Astrocyte of the hippocampus (primary cell): ENCODE measurements at regions not wholly inside any gene's neighbourhood (a gene's known extent, or its start where the extent isn't known, plus 50 kb on each side); places are given as distances from the start of the nearest gene placed in this dataset.
A peak's percentile ranks its signal among the peaks of the same experiment; 100 is the strongest.
"Not testable (repeated sequence)": the region's sequence is repeated elsewhere in the genome, so short reads cannot be mapped to it uniquely, and the experiment has no call there.

ENCODE experiments used
- DNase-seq: peaks from one replicate; pipeline ENCODE4 v3.0.0; 2011; ENCODE audit warnings: low read depth, low spot score

DNA sequence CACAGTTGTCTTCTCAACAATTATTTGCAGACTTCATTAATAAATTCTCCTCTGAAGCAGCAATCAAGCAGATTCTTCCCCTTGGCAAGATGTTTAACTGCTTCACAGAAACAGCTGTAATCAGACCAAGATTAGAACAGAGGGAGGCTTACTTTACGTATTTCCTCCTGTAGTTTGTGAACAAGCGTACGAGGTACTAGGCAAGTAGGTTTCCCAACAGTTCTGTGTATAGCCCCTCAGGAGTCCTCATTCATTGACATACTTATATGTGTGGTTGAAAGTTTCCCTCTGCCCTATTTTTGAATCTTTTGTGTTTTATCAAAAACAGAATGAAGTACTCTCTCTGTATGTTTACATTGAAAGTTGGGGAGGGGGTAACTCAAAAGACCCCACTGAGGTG lies 128.0 kb downstream of the SPATA31D1 start:
- DNase-seq = peak; percentile 13

DNA sequence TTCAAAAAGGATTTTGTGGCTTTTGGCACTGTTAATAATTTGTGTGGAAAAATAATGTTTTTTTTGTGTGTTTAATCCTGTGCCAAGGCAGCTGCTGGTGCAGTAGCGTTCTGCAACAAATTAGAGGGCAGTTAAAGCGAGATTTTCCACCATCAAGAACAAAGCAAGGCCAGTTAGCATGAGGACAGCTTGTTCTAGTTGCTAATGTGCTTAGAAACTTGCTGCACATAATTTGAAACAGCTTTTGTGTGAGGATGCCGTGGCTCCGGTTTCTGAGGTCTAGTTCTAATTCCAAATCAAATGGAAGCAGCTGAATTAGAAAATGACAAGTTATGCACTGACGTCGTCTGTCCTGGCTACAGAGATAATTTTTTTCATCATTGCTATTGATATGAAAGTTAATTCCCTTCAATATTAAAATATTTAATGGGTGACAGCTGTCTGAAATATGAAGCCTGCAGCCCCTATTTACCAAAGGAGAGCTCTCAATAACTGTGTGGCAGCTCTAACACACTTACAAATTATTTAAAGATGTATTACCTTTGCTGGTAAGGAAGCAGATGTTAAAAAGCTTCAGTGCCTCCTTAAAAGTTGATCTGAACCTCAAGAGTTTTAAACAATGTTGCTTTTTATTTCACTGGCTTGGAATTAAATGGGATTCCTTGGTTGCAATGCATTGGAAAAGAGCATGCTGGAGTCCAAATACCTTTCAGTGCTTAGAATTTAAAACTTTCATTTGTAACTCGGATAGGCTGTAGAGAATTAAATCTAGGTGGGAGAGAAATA lies 128.6 kb downstream of the SPATA31D1 start:
- peak; percentile 79 for DNase-seq

- DNase-seq = no peak
These were observed 134.2 kb downstream of the SPATA31D1 start for GRCh38 chr9:82122731-82123130.

- peak; percentile 79 for DNase-seq
These were observed 135.5 kb downstream of the SPATA31D1 start for GRCh38 chr9:82124090-82124489.

DNA sequence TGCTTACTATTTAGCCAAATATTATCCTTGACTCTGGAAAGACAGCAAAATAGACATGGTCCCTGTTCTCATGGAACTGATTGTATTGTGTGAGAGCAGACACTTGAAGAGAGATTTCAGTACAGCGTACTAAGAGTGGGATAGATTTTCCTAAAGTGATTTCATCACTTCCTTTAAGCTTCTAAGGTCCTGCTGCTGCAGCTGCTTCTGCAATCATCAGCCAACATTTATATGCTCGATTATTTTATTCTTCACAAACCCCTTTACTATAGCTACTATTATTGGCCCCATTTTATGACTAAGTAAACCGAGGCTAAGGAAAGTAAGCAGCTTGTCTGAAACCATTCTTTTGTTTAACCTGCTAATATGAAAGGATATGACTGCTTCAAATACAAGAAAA lies 137.7 kb downstream of the SPATA31D1 start:
- DNase-seq = no peak

DNA sequence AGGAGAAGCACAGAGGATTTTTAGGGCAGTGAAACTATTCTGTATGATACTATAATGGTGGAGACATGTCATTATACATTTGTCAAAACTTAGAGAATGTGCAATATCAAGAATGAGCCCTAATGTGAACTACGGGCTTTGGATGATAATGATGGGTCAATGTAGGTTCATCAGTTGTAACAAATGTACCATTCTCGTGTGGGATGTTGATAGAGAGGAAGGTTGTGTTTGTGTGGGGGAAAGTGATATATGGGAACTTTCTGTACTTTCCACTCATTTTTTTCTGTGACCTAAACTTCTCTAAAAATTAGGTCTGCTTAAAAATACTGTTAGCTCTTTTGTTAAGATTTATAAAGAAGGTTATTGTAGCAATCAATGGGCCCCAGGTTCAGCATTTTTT lies 138.9 kb downstream of the SPATA31D1 start:
- DNase-seq = no peak

- no peak for DNase-seq
These were observed 139.6 kb downstream of the SPATA31D1 start for GRCh38 chr9:82128011-82128696.

DNA sequence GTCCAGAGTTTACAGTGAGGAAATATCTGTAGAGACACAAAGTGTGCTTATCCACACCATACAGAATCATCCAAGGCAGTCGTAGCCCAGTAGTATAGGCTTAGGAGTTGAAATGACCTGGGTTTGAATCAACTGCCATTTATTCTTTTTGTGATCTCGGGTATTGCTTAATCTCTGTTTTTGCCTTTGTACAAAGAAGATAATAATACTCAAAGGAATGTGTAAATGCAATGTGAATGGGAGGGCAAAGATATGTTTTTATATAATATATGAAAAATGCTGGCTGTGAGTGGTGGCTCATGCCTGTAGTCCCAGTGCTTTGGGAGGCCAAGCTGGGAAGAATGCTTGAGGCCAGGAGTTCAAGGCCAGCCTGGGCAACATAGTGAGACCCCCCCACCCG lies 141.1 kb downstream of the SPATA31D1 start:
- DNase-seq = no peak

GRCh38 chr9:82130331-82131042 lies 141.9 kb downstream of the SPATA31D1 start:
- DNase-seq = no peak

DNA sequence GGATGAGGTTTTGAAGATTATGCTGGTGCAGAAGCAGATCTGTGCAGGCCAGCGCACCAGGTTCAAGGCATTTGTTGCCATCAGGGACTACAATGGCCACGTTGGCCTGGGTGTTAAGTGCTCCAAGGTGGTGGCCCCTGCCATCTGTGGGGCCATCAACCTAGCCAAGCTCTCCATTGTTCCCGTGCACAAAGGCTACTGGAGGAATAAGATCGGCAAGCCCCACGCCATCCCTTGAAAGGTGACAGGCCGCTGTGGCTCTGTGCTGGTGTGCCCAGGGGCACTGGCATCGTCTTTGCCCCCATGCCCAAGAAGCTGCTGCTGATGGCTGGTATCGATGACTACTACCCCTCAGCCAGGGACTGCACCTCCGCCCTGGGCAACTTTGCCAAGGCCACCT lies 142.5 kb downstream of the SPATA31D1 start:
- no peak for DNase-seq

DNA sequence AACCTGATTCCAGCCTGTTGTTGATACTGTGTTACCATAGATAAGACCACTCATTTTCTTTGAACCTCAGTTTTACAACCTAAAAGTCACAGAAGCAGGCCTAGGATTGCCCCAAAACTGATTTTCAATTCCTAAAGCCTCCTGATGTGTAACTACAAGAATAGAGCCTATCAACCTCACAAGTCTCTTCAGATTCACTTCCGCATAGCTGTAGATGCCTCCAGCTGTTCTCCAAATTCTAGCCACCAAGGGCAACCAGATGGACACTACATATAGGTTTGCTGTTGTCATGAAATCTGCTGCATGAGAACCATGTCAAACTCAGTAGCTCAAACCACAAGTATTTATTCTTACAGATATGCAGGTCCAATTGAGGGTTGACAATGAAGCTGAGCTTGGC lies 143.5 kb downstream of the SPATA31D1 start:
- DNase-seq = no peak

- DNase-seq = no peak
These were observed 145.4 kb downstream of the SPATA31D1 start for GRCh38 chr9:82134010-82134409.

DNA sequence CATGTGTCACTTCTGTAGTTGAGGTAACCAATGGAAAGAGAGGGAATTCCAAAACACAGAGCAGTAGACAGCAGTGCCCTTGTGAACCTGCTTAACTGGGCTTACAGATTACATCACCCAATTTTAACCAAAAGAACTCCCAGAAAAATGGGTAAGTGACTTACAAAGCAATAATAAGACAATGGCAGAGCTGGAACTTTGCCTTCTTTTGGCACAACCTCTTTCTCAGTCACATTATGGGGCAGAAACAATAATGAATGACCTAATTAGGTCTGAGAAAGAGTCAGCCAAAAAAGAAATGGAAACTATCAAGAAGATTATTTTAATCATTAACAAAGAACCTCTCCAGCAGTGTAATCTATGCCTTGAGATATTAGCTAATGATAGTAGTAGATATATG lies 146.5 kb downstream of the SPATA31D1 start:
- DNase-seq = no peak

- not testable (repeated sequence) for DNase-seq
These were observed 149.5 kb downstream of the SPATA31D1 start for GRCh38 chr9:82138081-82138480.

DNA sequence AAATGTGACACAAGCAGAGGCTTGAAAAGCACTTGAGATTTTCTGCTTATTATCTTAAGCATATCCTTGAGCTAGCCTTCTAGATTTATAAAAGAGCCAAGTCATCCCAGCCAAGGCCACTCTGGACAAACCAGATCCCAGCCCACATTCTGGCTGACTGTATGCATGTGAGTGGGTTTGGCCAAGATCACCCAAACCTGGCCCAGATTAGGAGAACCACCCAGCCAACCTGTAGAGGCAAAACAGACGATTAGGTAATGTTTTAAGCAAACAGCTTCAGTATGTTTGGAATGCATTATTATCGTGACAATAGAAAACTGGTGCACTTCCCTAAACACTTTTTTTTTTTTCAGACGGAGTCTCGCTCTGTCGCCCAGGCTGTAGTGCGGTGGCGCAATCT lies 151.9 kb downstream of the SPATA31D1 start:
- peak; percentile 4 for DNase-seq

DNA sequence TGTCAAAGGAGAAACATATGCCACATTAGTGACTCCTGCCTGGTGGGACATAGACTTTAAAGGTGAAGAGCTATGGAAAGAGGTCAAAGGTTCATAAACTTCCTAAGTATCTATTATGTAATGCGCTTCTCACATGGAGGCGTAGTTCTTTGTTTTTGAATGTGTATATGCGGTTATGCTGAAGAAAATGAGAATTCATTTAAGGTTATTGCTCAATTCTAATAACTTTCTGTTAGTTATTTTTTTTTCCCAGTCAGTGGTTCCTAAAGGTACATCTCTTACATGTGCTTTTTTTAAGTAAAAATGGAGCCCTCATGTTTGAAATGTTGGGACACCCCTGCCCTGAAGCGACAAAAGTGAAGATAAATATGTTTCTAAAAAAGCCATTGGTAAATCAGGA lies 156.2 kb downstream of the SPATA31D1 start:
- no peak for DNase-seq

- no peak for DNase-seq
These were observed 158.1 kb downstream of the SPATA31D1 start for GRCh38 chr9:82146677-82147076.

- DNase-seq = no peak
These were observed 159.3 kb downstream of the SPATA31D1 start for GRCh38 chr9:82147798-82148425.

DNA sequence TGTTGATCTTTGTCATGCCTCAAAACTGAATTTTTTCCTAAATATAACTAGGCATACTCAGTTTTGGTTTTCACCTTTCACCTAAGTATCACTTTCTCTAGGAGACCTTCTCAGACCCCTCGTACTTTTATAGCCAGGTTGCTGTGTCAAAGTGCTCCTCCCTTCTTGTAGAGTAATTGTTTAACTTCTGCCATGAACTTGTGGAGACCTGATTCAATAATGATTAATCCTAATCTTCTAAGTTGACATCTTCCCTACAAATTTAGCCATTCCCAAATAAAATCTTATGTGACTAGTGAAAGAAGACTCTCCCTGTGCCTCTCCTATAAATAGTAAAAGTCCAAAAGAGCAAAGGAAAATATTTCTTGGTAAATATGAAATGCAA lies 159.8 kb downstream of the SPATA31D1 start:
- no peak for DNase-seq

GRCh38 chr9:82148901-82149461 lies 160.4 kb downstream of the SPATA31D1 start:
- no peak for DNase-seq

DNA sequence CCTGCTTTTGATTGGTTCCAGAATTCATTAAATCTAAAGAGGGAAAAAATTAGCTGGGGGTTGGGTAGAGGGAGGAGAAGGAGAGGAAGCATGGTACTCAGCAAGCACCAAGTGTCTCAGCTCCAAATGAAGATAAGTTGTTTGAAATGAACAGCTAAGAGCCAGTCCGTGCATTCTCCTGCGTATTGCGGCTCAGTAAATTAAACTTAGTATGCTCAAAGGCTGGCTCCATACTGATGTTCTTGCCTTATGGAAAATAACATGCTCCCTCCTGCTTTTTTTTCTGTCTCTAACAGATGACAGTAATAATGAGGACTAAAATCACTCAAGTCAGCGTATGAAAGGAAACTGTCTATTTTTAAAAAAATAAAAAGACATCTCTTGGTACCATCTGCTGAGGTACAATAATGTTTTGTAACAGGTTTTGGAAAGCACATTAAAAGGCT lies 161.0 kb downstream of the SPATA31D1 start:
- no peak for DNase-seq

DNA sequence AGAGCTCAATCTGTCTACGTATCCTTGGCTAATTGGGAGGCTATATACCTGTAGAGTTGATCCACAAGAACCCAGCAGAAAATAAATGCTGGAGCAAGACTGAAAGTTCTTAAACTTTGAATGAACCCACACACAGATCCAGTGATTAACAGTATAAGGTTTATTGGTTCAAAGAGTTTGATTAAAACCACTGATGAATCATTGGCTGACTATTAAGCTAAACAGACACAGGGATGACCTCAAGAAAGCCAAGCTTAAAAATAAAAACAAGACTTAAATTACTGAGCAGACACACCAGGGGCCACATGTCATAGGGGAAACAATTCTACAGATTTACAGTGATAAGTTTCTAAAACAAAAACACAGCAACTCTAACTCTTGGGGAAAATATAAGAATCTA lies 163.6 kb downstream of the SPATA31D1 start:
- peak; percentile 48 for DNase-seq
